ENCODE measurements at regions not wholly inside any gene's neighbourhood (a gene's known extent, or its start where the extent isn't known, plus 50 kb on each side); places are given as distances from the start of the nearest gene placed in this dataset.

- no peak for TF ChIP-seq CTCF (IDR thresholded peaks at IDR 0.05)
Measured at GRCh38 chr13:61734683-61735082, 319.0 kb upstream of the PCDH20 start.

DNA sequence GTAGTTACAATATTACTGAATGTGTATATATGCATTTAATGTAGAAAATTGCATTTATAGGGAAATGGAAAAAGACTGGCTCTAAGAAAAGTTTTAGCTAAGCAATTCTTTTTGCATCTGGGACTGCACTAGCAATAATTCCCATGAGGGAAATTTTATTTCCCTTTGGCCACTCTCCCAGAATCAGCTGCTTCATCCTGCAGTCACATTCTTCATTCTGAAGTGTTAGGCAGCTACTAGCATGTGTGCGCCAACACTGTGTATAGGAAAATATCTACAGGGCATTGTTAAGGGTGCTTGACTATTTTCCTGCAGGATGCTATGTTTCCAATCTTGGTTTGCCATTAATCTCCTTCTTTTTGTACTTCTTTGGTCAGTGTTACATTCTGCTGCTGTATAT is 312.8 kb upstream of the PCDH20 start:
- no peak for TF ChIP-seq CTCF (IDR thresholded peaks at IDR 0.05)

GRCh38 chr13:61727767-61728166 is 312.1 kb upstream of the PCDH20 start:
- TF ChIP-seq CTCF (IDR thresholded peaks at IDR 0.05) = no peak

GRCh38 chr13:61725806-61726205 is 310.2 kb upstream of the PCDH20 start:
- no peak for TF ChIP-seq CTCF (IDR thresholded peaks at IDR 0.05)

GRCh38 chr13:61722119-61722518 is 306.5 kb upstream of the PCDH20 start:
- TF ChIP-seq CTCF (IDR thresholded peaks at IDR 0.05) = no peak

- TF ChIP-seq CTCF (IDR thresholded peaks at IDR 0.05) = no peak
Measured at GRCh38 chr13:61712621-61713020, 297.0 kb upstream of the PCDH20 start.

DNA sequence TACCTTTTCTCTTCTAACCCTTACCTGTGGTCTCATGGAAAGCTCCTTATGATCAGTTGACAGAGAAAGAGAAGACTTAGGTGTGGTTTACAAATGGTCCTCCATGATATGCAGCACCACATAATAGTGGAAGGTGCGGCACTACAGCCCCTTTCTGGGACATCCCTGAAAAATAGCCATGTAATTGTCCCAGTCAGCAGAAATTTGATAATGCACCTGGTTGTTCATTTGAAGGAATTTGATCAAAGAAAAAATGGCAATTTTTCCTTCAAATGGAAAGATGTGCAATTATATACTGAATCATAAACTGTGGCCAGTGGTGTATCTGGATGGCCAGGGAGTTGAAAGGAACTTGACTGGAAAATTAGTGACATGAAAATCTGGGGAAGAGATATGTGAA is 293.6 kb upstream of the PCDH20 start:
- TF ChIP-seq CTCF (IDR thresholded peaks at IDR 0.05) = no peak

- no peak for TF ChIP-seq CTCF (IDR thresholded peaks at IDR 0.05)
Measured at GRCh38 chr13:61706899-61707298, 291.2 kb upstream of the PCDH20 start.

Data from LNCAP (cell line).